SH-SY5Y (cell line): ENCODE measurements at regions not wholly inside any gene's neighbourhood (a gene's known extent, or its start where the extent isn't known, plus 50 kb on each side); places are given as distances from the start of the nearest gene placed in this dataset.

Experiments
- GATA2 ChIP-seq: IDR thresholded peaks from 2 replicates; pipeline ENCODE4 v1.6.1; 2011; ENCODE audit warnings: mild to moderate bottlenecking, low read depth, low read length
- GATA3 ChIP-seq: IDR thresholded peaks from 2 replicates; pipeline ENCODE4 v1.6.1; 2011; ENCODE audit warnings: low read depth, mild to moderate bottlenecking, low read length, moderate library complexity

- no peak for TF ChIP-seq GATA3
- TF ChIP-seq GATA2, result no peak
Measured at GRCh38 chr2:7265286-7265685, 348.1 kb downstream of the RNF144A start.
